Lower leg skin (tissue), 3 donors: ENCODE measurements at regions not wholly inside any gene's neighbourhood (a gene's known extent, or its start where the extent isn't known, plus 50 kb on each side); places are given as distances from the start of the nearest gene placed in this dataset.

ENCODE experiments used
- CTCF ChIP-seq, 3 donors: fragments of 450-650 bp; IDR thresholded peaks; one replicate each; pipeline ENCODE4 v1.5.1; 2016; ENCODE audit warnings: antibody characterized with exemption in 3 of 3, mild to moderate bottlenecking in 3 of 3, moderate library complexity in 2 of 3
- POLR2A ChIP-seq, 2 donors: fragments of 450-650 bp; IDR thresholded peaks; one replicate each; pipeline ENCODE4 v1.6.1; 2016 to 2017; ENCODE audit warnings: antibody characterized with exemption in 2 of 2, mild to moderate bottlenecking in 1 of 2, moderate library complexity in 1 of 2

DNA sequence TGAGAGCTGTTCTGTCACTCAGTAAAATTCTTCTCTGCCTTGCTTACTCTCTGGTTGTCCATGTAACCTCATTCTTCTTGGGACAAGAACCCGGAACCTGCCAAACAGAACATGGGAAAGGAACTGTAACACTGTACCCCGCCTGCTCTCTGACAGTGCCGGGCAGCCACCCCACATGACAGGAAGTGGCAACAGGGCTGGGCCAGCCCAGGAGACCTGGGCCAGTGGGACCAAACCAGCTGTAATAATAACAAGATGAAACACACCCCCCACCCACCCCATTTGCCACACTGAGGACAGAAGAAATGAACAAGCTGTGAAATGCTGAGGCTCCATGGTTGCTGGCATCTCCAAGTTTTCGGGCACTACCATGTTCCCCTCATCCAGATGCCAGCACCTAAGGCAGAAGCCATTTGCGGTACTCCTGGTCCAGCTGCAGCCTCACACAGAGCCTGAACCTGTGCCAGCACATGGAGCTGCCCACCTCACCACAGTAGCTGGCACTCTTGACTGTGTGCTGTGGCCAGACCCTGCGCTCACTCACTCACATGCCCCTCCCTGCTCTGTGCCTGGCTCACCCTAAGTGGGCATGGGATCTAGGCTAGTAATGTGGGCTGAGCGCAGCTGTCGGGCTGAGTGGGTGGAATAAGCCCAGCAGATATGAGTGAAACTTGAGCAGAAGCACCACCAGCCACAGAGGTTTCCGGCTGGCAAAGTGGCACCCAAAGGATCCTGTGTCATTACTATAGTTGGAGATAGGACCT, 126.2 kb upstream of the UGT8 start:
- TF ChIP-seq CTCF (IDR thresholded peaks at IDR 0.05), result no peak
- no peak for TF ChIP-seq POLR2A (IDR thresholded peaks at IDR 0.05)
